SK-N-SH (cell line): ENCODE measurements at regions not wholly inside any gene's neighbourhood (a gene's known extent, or its start where the extent isn't known, plus 50 kb on each side); places are given as distances from the start of the nearest gene placed in this dataset.

Experiments used
- CTCF ChIA-PET: fragments of 300-600, 350-600 bp; formaldehyde crosslinking; extraction: SDS; loops from one replicate; lab custom pipeline; 2021; lab: Yijun Ruan, JAX
- POLR2A ChIA-PET: fragments of 350-600 bp; sonication (Branson Sonifier 250); formaldehyde crosslinking; extraction: SDS; loops from one replicate; lab custom pipeline; 2020; ENCODE audit warnings: antibody characterized with exemption, inconsistent platforms; lab: Yijun Ruan, JAX
- DNase-seq: peaks from one replicate; pipeline ENCODE4 v3.0.0; 2012
- H2AFZ ChIP-seq: fragments of 200-600 bp; sonication (generic); 2 replicates; pipeline ENCODE4 v1.8.1; 2016; ENCODE audit warnings: antibody characterized with exemption, mild to moderate bottlenecking, low read depth
- H3F3A ChIP-seq: fragments of 200-600 bp; sonication (generic); replicated peaks from 2 replicates; pipeline ENCODE3; 2016; ENCODE audit warnings: antibody characterized with exemption, mild to moderate bottlenecking; ENCODE audit not compliant: insufficient read depth
- H3K27ac ChIP-seq, 2 experiments: fragments of 200-500 bp in 1 of 2; fragments of 200-600 bp in 1 of 2; sonication (Bioruptor generic) in 1 of 2; sonication (generic), shearing (Covaris generic) in 1 of 2; 2 replicates each; pipeline versions ENCODE4 v1.5.1 to v1.6.1; 2014 to 2016; ENCODE audit warnings: low read depth in 2 of 2, inconsistent platforms in 1 of 2, low read length in 1 of 2, mild to moderate bottlenecking in 1 of 2, mixed read lengths in 1 of 2
- H3K27me3 ChIP-seq: fragments of 200-600 bp; sonication (generic), shearing (Covaris generic); 2 replicates; pipeline ENCODE4 v1.6.1; 2016; ENCODE audit warnings: mixed run types; ENCODE audit not compliant: insufficient read depth
- H3K36me3 ChIP-seq, 2 experiments: fragments of 200-500 bp in 1 of 2; fragments of 200-600 bp in 1 of 2; sonication (Bioruptor generic) in 1 of 2; sonication (generic) in 1 of 2; replicated peaks in 1 of 2; 2 replicates each; pipeline versions ENCODE3 to v1.5.1; 2014 to 2016; ENCODE audit warnings: low read length in 1 of 2, mild to moderate bottlenecking in 1 of 2; ENCODE audit not compliant: insufficient read depth in 2 of 2, control insufficient read depth in 1 of 2
- H3K4me1 ChIP-seq, 2 experiments: fragments of 200-500 bp in 1 of 2; fragments of 200-600 bp in 1 of 2; sonication (Bioruptor generic) in 1 of 2; sonication (generic), shearing (Covaris generic) in 1 of 2; 2 replicates each; pipeline versions ENCODE4 v1.5.1 to v1.6.1; 2014 to 2016; ENCODE audit warnings: low read depth in 1 of 2, low read length in 1 of 2, mixed run types in 1 of 2; ENCODE audit not compliant: insufficient read depth in 2 of 2, control insufficient read depth in 1 of 2
- H3K4me2 ChIP-seq: fragments of 200-600 bp; sonication (generic), shearing (Covaris generic); 2 replicates; pipeline ENCODE4 v1.6.1; 2017; ENCODE audit warnings: mixed run types
- H3K4me3 ChIP-seq, 2 experiments: fragments of 200-500 bp in 1 of 2; fragments of 200-600 bp in 1 of 2; sonication (Bioruptor generic) in 1 of 2; sonication (generic), shearing (Covaris generic) in 1 of 2; 2 replicates each; pipeline versions ENCODE4 v1.5.1 to v1.8.1; 2014 to 2016; ENCODE audit warnings: low read depth in 2 of 2, inconsistent platforms in 1 of 2, low read length in 1 of 2, mild to moderate bottlenecking in 1 of 2, mixed read lengths in 1 of 2, moderate library complexity in 1 of 2
- H3K79me2 ChIP-seq: fragments of 200-600 bp; sonication (generic); 2 replicates; pipeline ENCODE4 v1.8.1; 2017; ENCODE audit warnings: mild to moderate bottlenecking; ENCODE audit not compliant: insufficient read depth
- H3K9ac ChIP-seq: fragments of 200-600 bp; sonication (generic); 2 replicates; pipeline ENCODE4 v1.6.1; 2017; ENCODE audit warnings: mixed run types
- H3K9me2 ChIP-seq: fragments of 200-600 bp; sonication (generic); 2 replicates; pipeline ENCODE4 v1.6.1; 2017; ENCODE audit warnings: mixed run types
- H3K9me3 ChIP-seq: fragments of 200-600 bp; sonication (generic); 2 replicates; pipeline ENCODE4 v1.6.1; 2017; ENCODE audit warnings: mixed run types, mild to moderate bottlenecking, moderate library complexity
- H4K20me1 ChIP-seq: fragments of 200-600 bp; sonication (generic); 2 replicates; pipeline ENCODE4 v1.6.1; 2017; ENCODE audit warnings: mild to moderate bottlenecking, mixed run types; ENCODE audit not compliant: insufficient read depth
- FOSL2 ChIP-seq: IDR thresholded peaks from 2 replicates; pipeline ENCODE4 v1.4.0; 2012; ENCODE audit warnings: low read depth, mild to moderate bottlenecking, moderate library complexity, borderline replicate concordance
- FOXJ3 ChIP-seq: sonication (generic); formaldehyde crosslinking; IDR thresholded peaks from 2 replicates; pipeline ENCODE4 v1.5.1; 2020; ENCODE audit warnings: mild to moderate bottlenecking, missing genetic modification reagents
- GABPA ChIP-seq: IDR thresholded peaks from 2 replicates; pipeline ENCODE4 v1.4.0; 2012; ENCODE audit warnings: low read depth, mild to moderate bottlenecking
- JUND ChIP-seq: IDR thresholded peaks from 2 replicates; pipeline ENCODE4 v1.4.0; 2012
- MEF2A ChIP-seq: IDR thresholded peaks from 2 replicates; pipeline ENCODE4 v1.4.0; 2012; ENCODE audit warnings: low read depth, borderline replicate concordance
- NFIC ChIP-seq: IDR thresholded peaks from 2 replicates; pipeline ENCODE4 v1.4.0; 2012; ENCODE audit warnings: borderline replicate concordance
- NRF1 ChIP-seq: IDR thresholded peaks from 2 replicates; pipeline ENCODE4 v1.6.1; 2012; ENCODE audit warnings: low read depth, mild to moderate bottlenecking, low read length
- RFX5 ChIP-seq: IDR thresholded peaks from 2 replicates; pipeline ENCODE4 v1.6.1; 2012; ENCODE audit warnings: mild to moderate bottlenecking, improper control_type of control experiment, low read length
- RXRA ChIP-seq: IDR thresholded peaks from 2 replicates; pipeline ENCODE4 v1.4.0; 2012; ENCODE audit warnings: low read depth, mild to moderate bottlenecking, borderline replicate concordance
- SIN3A ChIP-seq: IDR thresholded peaks from 2 replicates; pipeline ENCODE4 v1.6.1; 2012; ENCODE audit warnings: low read depth, mild to moderate bottlenecking, low read length, moderate library complexity, borderline replicate concordance
- SMC3 ChIP-seq: IDR thresholded peaks from 2 replicates; pipeline ENCODE4 v1.6.1; 2012; ENCODE audit warnings: low read depth, low read length, improper control_type of control experiment
- TCF12 ChIP-seq: IDR thresholded peaks from 2 replicates; pipeline ENCODE4 v1.4.0; 2012
- TEAD4 ChIP-seq: IDR thresholded peaks from 2 replicates; pipeline ENCODE4 v1.4.0; 2012; ENCODE audit warnings: mild to moderate bottlenecking, borderline replicate concordance; ENCODE audit not compliant: insufficient read depth
- WGBS: methylation state at CpG from one replicate; pipeline ENCODE4 v1.1.6; 2017; ENCODE audit warnings: low lambda C conversion rate; 5-methylcytosine and 5-hydroxymethylcytosine counted together
- TF ChIP-seq, protein P1 (sequence below): fragments of 200-600 bp; sonication (generic); IDR thresholded peaks from 2 replicates; pipeline ENCODE4 v1.6.1; 2017; ENCODE audit warnings: antibody characterized with exemption, mild to moderate bottlenecking, moderate library complexity
- TF ChIP-seq, protein P2 (sequence below): IDR thresholded peaks from 2 replicates; pipeline ENCODE4 v1.4.0; 2012; ENCODE audit warnings: low read depth, borderline replicate concordance
- TF ChIP-seq, protein P3 (sequence below): IDR thresholded peaks from 2 replicates; pipeline ENCODE4 v1.6.1; 2012; ENCODE audit warnings: mild to moderate bottlenecking, low read depth, low read length, moderate library complexity
- TF ChIP-seq, protein P4 (sequence below): fragments of 150-350 bp; IDR thresholded peaks from 2 replicates; pipeline ENCODE4 v1.6.1; 2017; ENCODE audit warnings: antibody characterized with exemption, low read length, low read depth, borderline replicate concordance
- TF ChIP-seq, protein P5 (sequence below): IDR thresholded peaks from 2 replicates; pipeline ENCODE4 v1.4.0; 2012; ENCODE audit warnings: low read depth, borderline replicate concordance

DNA sequence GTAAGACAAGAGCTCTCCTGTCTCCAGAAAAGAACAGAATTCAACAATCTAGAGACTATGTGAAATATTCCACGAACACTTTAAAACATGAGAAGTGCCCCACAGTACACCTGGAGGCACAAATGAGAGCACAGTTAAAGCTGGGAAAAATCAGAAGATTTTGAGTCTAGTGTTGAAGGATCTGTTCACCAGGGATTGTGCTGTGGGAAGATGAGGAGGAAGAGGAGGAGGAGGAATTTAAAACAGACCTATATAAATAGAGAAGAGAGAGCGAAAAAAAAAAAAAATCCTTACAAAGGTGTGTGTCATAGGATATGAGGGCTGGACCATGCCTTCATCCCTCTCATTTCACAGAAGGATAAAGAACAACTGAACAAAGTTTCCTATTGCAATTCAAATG is 361.0 kb upstream of the SEMA6D start:
- H4K20me1 ChIP-seq = no peaks in the 10 kb centered on the region
- no peaks in the 10 kb centered on the region for H3K27me3 ChIP-seq
- H3K79me2 ChIP-seq = no peaks in the 10 kb centered on the region
- H3K9ac ChIP-seq = no peak overlapping the region
- no peak overlapping the region for H2AFZ ChIP-seq
- H3K4me1 ChIP-seq = peaks cover 0 to 2% of the 10 kb centered on the region in 2 experiments; a peak in 3 of 4 replicates
- H3K4me3 ChIP-seq = no peak overlapping the region
- TF ChIP-seq JUND (no peak), TEAD4 (no peak), SIN3A (no peak), NFIC (no peak), GABPA (no peak), MEF2A (no peak), NRF1 (no peak), RFX5 (no peak), RXRA (no peak), FOSL2 (no peak), SMC3 (no peak), TCF12 (no peak), FOXJ3 (no peak)
- TF ChIP-seq, protein P1, sequence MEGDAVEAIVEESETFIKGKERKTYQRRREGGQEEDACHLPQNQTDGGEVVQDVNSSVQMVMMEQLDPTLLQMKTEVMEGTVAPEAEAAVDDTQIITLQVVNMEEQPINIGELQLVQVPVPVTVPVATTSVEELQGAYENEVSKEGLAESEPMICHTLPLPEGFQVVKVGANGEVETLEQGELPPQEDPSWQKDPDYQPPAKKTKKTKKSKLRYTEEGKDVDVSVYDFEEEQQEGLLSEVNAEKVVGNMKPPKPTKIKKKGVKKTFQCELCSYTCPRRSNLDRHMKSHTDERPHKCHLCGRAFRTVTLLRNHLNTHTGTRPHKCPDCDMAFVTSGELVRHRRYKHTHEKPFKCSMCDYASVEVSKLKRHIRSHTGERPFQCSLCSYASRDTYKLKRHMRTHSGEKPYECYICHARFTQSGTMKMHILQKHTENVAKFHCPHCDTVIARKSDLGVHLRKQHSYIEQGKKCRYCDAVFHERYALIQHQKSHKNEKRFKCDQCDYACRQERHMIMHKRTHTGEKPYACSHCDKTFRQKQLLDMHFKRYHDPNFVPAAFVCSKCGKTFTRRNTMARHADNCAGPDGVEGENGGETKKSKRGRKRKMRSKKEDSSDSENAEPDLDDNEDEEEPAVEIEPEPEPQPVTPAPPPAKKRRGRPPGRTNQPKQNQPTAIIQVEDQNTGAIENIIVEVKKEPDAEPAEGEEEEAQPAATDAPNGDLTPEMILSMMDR = no peak
- TF ChIP-seq, protein P2, sequence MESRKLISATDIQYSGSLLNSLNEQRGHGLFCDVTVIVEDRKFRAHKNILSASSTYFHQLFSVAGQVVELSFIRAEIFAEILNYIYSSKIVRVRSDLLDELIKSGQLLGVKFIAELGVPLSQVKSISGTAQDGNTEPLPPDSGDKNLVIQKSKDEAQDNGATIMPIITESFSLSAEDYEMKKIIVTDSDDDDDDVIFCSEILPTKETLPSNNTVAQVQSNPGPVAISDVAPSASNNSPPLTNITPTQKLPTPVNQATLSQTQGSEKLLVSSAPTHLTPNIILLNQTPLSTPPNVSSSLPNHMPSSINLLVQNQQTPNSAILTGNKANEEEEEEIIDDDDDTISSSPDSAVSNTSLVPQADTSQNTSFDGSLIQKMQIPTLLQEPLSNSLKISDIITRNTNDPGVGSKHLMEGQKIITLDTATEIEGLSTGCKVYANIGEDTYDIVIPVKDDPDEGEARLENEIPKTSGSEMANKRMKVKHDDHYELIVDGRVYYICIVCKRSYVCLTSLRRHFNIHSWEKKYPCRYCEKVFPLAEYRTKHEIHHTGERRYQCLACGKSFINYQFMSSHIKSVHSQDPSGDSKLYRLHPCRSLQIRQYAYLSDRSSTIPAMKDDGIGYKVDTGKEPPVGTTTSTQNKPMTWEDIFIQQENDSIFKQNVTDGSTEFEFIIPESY = no peak
- TF ChIP-seq, protein P3, sequence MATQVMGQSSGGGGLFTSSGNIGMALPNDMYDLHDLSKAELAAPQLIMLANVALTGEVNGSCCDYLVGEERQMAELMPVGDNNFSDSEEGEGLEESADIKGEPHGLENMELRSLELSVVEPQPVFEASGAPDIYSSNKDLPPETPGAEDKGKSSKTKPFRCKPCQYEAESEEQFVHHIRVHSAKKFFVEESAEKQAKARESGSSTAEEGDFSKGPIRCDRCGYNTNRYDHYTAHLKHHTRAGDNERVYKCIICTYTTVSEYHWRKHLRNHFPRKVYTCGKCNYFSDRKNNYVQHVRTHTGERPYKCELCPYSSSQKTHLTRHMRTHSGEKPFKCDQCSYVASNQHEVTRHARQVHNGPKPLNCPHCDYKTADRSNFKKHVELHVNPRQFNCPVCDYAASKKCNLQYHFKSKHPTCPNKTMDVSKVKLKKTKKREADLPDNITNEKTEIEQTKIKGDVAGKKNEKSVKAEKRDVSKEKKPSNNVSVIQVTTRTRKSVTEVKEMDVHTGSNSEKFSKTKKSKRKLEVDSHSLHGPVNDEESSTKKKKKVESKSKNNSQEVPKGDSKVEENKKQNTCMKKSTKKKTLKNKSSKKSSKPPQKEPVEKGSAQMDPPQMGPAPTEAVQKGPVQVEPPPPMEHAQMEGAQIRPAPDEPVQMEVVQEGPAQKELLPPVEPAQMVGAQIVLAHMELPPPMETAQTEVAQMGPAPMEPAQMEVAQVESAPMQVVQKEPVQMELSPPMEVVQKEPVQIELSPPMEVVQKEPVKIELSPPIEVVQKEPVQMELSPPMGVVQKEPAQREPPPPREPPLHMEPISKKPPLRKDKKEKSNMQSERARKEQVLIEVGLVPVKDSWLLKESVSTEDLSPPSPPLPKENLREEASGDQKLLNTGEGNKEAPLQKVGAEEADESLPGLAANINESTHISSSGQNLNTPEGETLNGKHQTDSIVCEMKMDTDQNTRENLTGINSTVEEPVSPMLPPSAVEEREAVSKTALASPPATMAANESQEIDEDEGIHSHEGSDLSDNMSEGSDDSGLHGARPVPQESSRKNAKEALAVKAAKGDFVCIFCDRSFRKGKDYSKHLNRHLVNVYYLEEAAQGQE = no peak
- TF ChIP-seq, protein P4, sequence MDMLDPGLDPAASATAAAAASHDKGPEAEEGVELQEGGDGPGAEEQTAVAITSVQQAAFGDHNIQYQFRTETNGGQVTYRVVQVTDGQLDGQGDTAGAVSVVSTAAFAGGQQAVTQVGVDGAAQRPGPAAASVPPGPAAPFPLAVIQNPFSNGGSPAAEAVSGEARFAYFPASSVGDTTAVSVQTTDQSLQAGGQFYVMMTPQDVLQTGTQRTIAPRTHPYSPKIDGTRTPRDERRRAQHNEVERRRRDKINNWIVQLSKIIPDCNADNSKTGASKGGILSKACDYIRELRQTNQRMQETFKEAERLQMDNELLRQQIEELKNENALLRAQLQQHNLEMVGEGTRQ = no peak
- TF ChIP-seq, protein P5, sequence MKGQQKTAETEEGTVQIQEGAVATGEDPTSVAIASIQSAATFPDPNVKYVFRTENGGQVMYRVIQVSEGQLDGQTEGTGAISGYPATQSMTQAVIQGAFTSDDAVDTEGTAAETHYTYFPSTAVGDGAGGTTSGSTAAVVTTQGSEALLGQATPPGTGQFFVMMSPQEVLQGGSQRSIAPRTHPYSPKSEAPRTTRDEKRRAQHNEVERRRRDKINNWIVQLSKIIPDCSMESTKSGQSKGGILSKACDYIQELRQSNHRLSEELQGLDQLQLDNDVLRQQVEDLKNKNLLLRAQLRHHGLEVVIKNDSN = no peak
- ChIA-PET POLR2A (no interaction called here), CTCF (interaction anchor here (1.1 kb wide), 1 partner anchor 15 kb away, joined by 4 read pairs; no protein-coding TSS in a partner anchor)
- H3K27ac ChIP-seq = no peak overlapping the region
- no peaks in the 10 kb centered on the region for H3K9me2 ChIP-seq
- H3K36me3 ChIP-seq = no peaks in the 10 kb centered on the region
- 41% methylated on average over 2 of the region's 2 CpGs for WGBS
- DNase-seq = no peak
- H3K4me2 ChIP-seq = no peak overlapping the region
- no peaks in the 10 kb centered on the region for H3K9me3 ChIP-seq
- no peaks in the 10 kb centered on the region for H3F3A ChIP-seq
